GM12891 (cell line): ENCODE measurements at regions not wholly inside any gene's neighbourhood (a gene's known extent, or its start where the extent isn't known, plus 50 kb on each side); places are given as distances from the start of the nearest gene placed in this dataset.

Source experiments
- POLR2A ChIP-seq: IDR thresholded peaks from 2 replicates; pipeline ENCODE4 v1.6.1; 2011; ENCODE audit warnings: low read depth, low read length, control low read depth
- POLR2AphosphoS5 ChIP-seq: IDR thresholded peaks from 2 replicates; pipeline ENCODE4 v1.6.1; 2011; ENCODE audit warnings: low read depth, low read length, control low read depth
- SPI1 ChIP-seq: IDR thresholded peaks from 2 replicates; pipeline ENCODE4 v1.6.1; 2011; ENCODE audit warnings: low read depth, low read length, control low read depth
- TAF1 ChIP-seq: IDR thresholded peaks from 2 replicates; pipeline ENCODE4 v1.6.1; 2011; ENCODE audit warnings: low read depth, low read length, control low read depth

- TF ChIP-seq POLR2A (no peak), TAF1 (no peak), POLR2AphosphoS5 (no peak), SPI1 (no peak)
Measured at GRCh38 chr6:2387445-2387844, 142.0 kb upstream of the GMDS start.
